NOMO-1 treated with DMSO at 0.1 percent for 48 hours (cell line): ENCODE measurements at regions not wholly inside any gene's neighbourhood (a gene's known extent, or its start where the extent isn't known, plus 50 kb on each side); places are given as distances from the start of the nearest gene placed in this dataset.
"Not testable (repeated sequence)": the region's sequence is repeated elsewhere in the genome, so short reads cannot be mapped to it uniquely, and the experiment has no call there.

Experiments
- DNase-seq: peaks from one replicate; lab custom pipeline; 2025; ENCODE audit not compliant: unreplicated experiment; lab: John Stamatoyannopoulos, UW

- not testable (repeated sequence) for DNase-seq
These were observed 231.6 kb downstream of the GOLGA6L6 start for GRCh38 chr15:20309966-20310365.

- not testable (repeated sequence) for DNase-seq
These were observed 232.2 kb downstream of the GOLGA6L6 start for GRCh38 chr15:20309395-20309794.

- DNase-seq = not testable (repeated sequence)
These were observed 233.4 kb downstream of the GOLGA6L6 start for GRCh38 chr15:20308027-20308690.

- DNase-seq = not testable (repeated sequence)
These were observed 234.5 kb downstream of the GOLGA6L6 start for GRCh38 chr15:20307137-20307536.

GRCh38 chr15:20306497-20307106, 235.0 kb downstream of the GOLGA6L6 start:
- not testable (repeated sequence) for DNase-seq

DNA sequence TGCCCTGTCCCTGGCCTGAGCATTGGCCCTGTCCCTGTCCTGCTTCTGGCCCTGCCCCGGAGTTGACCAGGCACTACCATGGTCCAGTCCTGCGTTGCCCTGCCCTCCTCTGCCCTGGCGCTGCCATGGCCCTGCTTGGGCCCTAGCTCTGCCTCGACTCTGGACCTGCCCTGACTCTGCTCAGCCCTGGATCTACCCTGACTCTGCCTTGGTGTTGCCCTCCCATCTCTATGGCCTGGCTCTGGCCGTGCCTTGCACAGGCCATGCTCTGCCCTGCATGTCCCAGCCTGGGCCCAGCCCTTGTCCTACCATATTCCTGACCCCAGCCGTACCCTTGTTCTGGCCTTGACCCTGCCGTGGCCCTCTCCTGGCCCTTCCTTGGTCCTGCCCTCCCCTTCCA, 235.7 kb downstream of the GOLGA6L6 start:
- not testable (repeated sequence) for DNase-seq

DNA sequence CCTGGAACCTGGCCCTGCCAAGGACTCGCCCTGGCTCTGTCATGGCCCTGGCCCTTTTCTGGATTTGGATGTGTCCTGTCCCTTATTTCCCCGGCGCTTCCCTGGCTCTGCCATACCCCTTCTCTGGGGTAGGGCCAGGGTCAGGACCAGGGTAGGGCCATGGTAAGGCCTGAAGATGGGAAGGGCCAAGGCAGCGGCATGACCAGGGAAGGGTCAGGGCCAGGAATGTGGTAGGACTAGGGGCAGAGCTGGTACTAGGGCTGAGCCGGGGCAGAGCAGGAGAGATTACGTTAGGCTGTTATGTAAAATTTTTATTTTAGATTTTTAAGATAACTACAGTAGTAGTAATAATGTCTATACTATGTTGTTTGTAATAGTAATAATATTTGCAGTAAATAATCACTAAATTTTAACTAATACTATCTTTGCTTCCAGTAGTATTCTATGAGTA, 236.6 kb downstream of the GOLGA6L6 start:
- not testable (repeated sequence) for DNase-seq

GRCh38 chr15:20304282-20305014, 237.2 kb downstream of the GOLGA6L6 start:
- DNase-seq = not testable (repeated sequence)

GRCh38 chr15:20303248-20304171, 238.1 kb downstream of the GOLGA6L6 start:
- not testable (repeated sequence) for DNase-seq

GRCh38 chr15:20302141-20303069, 239.2 kb downstream of the GOLGA6L6 start:
- not testable (repeated sequence) for DNase-seq

- DNase-seq = not testable (repeated sequence)
These were observed 240.0 kb downstream of the GOLGA6L6 start for GRCh38 chr15:20301471-20302081.

DNA sequence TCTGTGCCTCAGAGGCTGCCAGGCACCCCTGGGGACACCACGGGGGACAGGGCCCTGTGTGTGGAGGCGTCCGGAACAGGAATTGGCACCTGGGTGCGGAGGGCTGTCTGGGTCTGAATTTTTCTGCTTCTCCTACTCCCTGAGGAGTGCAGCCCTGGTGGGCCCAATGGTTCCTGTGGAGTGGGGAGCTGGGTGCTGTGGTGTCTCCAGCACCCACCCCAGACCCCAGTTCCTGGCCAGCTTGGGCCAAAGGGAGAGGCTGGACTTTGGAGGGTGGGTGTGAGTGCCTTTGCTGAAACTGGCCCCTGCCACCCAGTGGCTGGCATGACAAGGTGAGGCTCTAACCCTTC, 240.6 kb downstream of the GOLGA6L6 start:
- not testable (repeated sequence) for DNase-seq

DNA sequence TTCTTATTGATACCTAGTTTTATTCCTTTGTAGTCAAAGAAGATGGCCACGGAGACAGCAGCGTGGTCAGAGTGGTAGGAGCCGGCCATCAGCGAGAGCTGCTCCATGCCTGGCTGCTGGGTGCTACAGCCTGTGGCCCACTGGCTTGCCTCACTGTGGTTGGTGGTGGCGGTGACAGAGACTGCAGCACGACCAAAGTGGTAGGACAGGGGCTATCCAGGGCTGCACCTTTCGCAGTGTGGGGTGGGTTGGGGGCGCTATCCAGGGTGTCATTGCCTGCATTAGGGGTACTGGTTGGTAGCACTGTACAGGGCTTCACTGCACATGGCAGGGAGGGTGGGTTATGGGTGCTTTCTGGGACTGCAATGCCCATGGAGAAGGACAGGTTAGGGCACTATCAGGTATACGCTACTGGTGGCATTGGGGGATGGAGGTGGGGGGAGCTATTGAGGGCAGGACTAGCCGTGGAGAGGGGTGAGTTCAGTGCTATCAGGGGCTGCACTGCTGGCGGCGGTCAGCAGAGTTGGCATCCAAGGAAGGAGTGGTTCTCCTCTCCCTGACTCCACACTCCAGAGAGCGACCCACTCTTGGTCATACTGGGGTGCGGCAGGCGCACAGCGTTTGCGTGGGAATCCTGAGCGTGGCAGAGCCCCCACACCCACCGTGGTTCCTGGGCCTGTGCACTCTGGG, 241.1 kb downstream of the GOLGA6L6 start:
- not testable (repeated sequence) for DNase-seq

GRCh38 chr15:20297603-20298123, 243.9 kb downstream of the GOLGA6L6 start:
- not testable (repeated sequence) for DNase-seq

- DNase-seq = not testable (repeated sequence)
These were observed 245.3 kb downstream of the GOLGA6L6 start for GRCh38 chr15:20296261-20296660.

- no peak for DNase-seq
These were observed 246.3 kb downstream of the GOLGA6L6 start for GRCh38 chr15:20295238-20295811.

GRCh38 chr15:20294651-20295237, 246.9 kb downstream of the GOLGA6L6 start:
- no peak for DNase-seq
